Stomach (tissue), 8 donors: ENCODE measurements at regions not wholly inside any gene's neighbourhood (a gene's known extent, or its start where the extent isn't known, plus 50 kb on each side); places are given as distances from the start of the nearest gene placed in this dataset.
"Not testable (repeated sequence)": the region's sequence is repeated elsewhere in the genome, so short reads cannot be mapped to it uniquely, and the experiment has no call there.

Experiments
- DNase-seq, 2 donors: peaks; one replicate each; pipeline versions ENCODE4 v3.0.0 to v3.0.0-alpha.2; 2013 to 2019
- H3K27ac ChIP-seq, 5 donors: fragments of 200-600 bp in 4 of 5; sonication (generic) in 4 of 5; one replicate each; pipeline ENCODE4 v1.5.1; 2013 to 2019; ENCODE audit warnings: mild to moderate bottlenecking in 1 of 5, moderate library complexity in 1 of 5
- H3K27me3 ChIP-seq, 3 donors: fragments of 200-600 bp; sonication (generic); one replicate each; pipeline ENCODE4 v1.5.1; 2017 to 2019; ENCODE audit warnings: mixed run types in 1 of 3
- H3K36me3 ChIP-seq, 4 donors: fragments of 200-600 bp; sonication (generic); 1 replicate in 3 of 4; 2 replicates in 1 of 4; pipeline ENCODE4 v1.5.1; 2016 to 2019
- H3K4me1 ChIP-seq, 4 donors: fragments of 200-600 bp; sonication (generic); one replicate each; pipeline ENCODE4 v1.5.1; 2016 to 2019
- H3K4me3 ChIP-seq, 4 donors: fragments of 200-600 bp; sonication (generic) in 3 of 4; one replicate each; pipeline ENCODE4 v1.5.1; 2016 to 2019; ENCODE audit warnings: mild to moderate bottlenecking in 1 of 4
- H3K9me3 ChIP-seq, 4 donors: fragments of 200-600 bp; sonication (generic); one replicate each; pipeline ENCODE4 v1.5.1; 2016 to 2019
- CTCF ChIP-seq, 7 experiments: fragments of 450-650 bp in 4 of 7; fragments of 200-600 bp in 3 of 7; sonication (generic) in 3 of 7; IDR thresholded peaks; one replicate each; pipeline ENCODE4 v1.5.1; 2016 to 2019; ENCODE audit warnings: antibody characterized with exemption in 7 of 7, control low read depth in 2 of 7, mild to moderate bottlenecking in 1 of 7
- EP300 ChIP-seq: sonication (generic); formaldehyde crosslinking; IDR thresholded peaks from one replicate; pipeline ENCODE4 v1.6.1; 2017; ENCODE audit warnings: antibody characterized with exemption
- POLR2A ChIP-seq, 4 donors: fragments of 450-650 bp; IDR thresholded peaks; one replicate each; pipeline ENCODE4 v1.6.1; 2016; ENCODE audit warnings: antibody characterized with exemption in 4 of 4, control low read depth in 2 of 4, mild to moderate bottlenecking in 1 of 4, moderate library complexity in 1 of 4
- POLR2AphosphoS5 ChIP-seq, 3 donors: sonication (generic); formaldehyde crosslinking; IDR thresholded peaks; one replicate each; pipeline ENCODE4 v1.6.1; 2016; ENCODE audit warnings: antibody characterized with exemption in 3 of 3
- WGBS, 5 donors: extraction: QIAGEN DNeasy Blood & Tissue Kit in 3 of 5; methylation state at CpG; one replicate each; pipeline versions ENCODE4 v1.1.5 to v1.1.7; 2013 to 2018; 5-methylcytosine and 5-hydroxymethylcytosine counted together
- intact Hi-C: fragments of 100-400 bp; cut with DNase I; formaldehyde crosslinking; loops from one replicate; pipeline ENCODE4 v1.15.1; 2023; ENCODE audit warnings: low total_unique reads
- donor health status: healthy with polysubstance abuse.
- donor health status: Bipolar disorder and iron deficiency.
- donor health status: healthy.

GRCh38 chr9:64020696-64021491, 1264.1 kb downstream of the FOXD4L5 start:
- WGBS, 5 donors = 78 to 88% (median 81%) methylated on average over 28 to 46 of the region's 46 CpGs

GRCh38 chr9:64017666-64018065, 1267.3 kb downstream of the FOXD4L5 start:
- H3K27me3 ChIP-seq, DNase-seq, intact Hi-C loops, H3K4me3 ChIP-seq, H3K27ac ChIP-seq, H3K36me3 ChIP-seq, H3K4me1 ChIP-seq: not testable (repeated sequence)
- 39 to 64% (median 59%) methylated on average over 2 of the region's 2 CpGs for WGBS, 5 donors
- H3K9me3 ChIP-seq = peaks cover 0 to 31% (median 22%) of the 10 kb centered on the region in 4 donors

More at GRCh38 chr9:64020696-64021491, 1264.1 kb downstream of the FOXD4L5 start:
- H3K9me3 ChIP-seq = peaks cover 0 to 16% (median 9%) of the 10 kb centered on the region in 4 donors
- H3K27me3 ChIP-seq, H3K27ac ChIP-seq, DNase-seq, intact Hi-C loops, H3K4me1 ChIP-seq, H3K36me3 ChIP-seq, H3K4me3 ChIP-seq: not testable (repeated sequence)

- H3K36me3 ChIP-seq, H3K4me1 ChIP-seq, intact Hi-C loops, H3K27me3 ChIP-seq, DNase-seq, H3K27ac ChIP-seq: not testable (repeated sequence)
- peak overlapping the region in 2 of 4 donors; percentile 13 to 36 for H3K4me3 ChIP-seq
- peaks cover 0 to 31% (median 22%) of the 10 kb centered on the region in 4 donors for H3K9me3 ChIP-seq
- 46 to 73% (median 59%) methylated on average over 20 to 38 of the region's 46 CpGs for WGBS, 5 donors
Observed at GRCh38 chr9:64016845-64017406, 1268.1 kb downstream of the FOXD4L5 start.

GRCh38 chr9:64016246-64016645, 1268.8 kb downstream of the FOXD4L5 start:
- peaks cover 0 to 31% (median 21%) of the 10 kb centered on the region in 4 donors for H3K9me3 ChIP-seq
- intact Hi-C loops, H3K4me1 ChIP-seq, H3K36me3 ChIP-seq, H3K27ac ChIP-seq, H3K27me3 ChIP-seq, DNase-seq: not testable (repeated sequence)
- H3K4me3 ChIP-seq = peak overlapping the region in 2 of 4 donors; percentile 17 to 38
- 36 to 63% (median 50%) methylated on average over 17 to 31 of the region's 31 CpGs for WGBS, 5 donors

GRCh38 chr9:64015136-64015535, 1269.9 kb downstream of the FOXD4L5 start:
- WGBS, 5 donors = 72 to 85% (median 78%) methylated on average over 17 of the region's 17 CpGs
- no peak for DNase-seq
- H3K27me3 ChIP-seq = no peaks in the 10 kb centered on the region

GRCh38 chr9:64014386-64015091, 1270.5 kb downstream of the FOXD4L5 start:
- intact Hi-C loops, H3K27me3 ChIP-seq, H3K4me1 ChIP-seq, H3K27ac ChIP-seq, DNase-seq, H3K4me3 ChIP-seq, H3K36me3 ChIP-seq: not testable (repeated sequence)
- H3K9me3 ChIP-seq = peaks cover 0 to 23% (median 17%) of the 10 kb centered on the region in 4 donors
- 71 to 77% (median 76%) methylated on average over 32 of the region's 32 CpGs for WGBS, 5 donors

More at GRCh38 chr9:64015136-64015535, 1269.9 kb downstream of the FOXD4L5 start:
- Histone ChIP-seq H3K4me1 (no peaks in the 10 kb centered on the region), H3K27ac (no peak overlapping the region), H3K36me3 (no peaks in the 10 kb centered on the region), H3K4me3 (no peak overlapping the region), H3K9me3 (peaks cover 0 to 23% (median 17%) of the 10 kb centered on the region in 4 donors)
- intact Hi-C loops = no loop called here
- TF ChIP-seq EP300 (no peak), POLR2A (IDR thresholded peaks at IDR 0.05) (no peak), CTCF (IDR thresholded peaks at IDR 0.05) (no peak), POLR2AphosphoS5 (IDR thresholded peaks at IDR 0.05) (no peak)

- H3K36me3 ChIP-seq, H3K4me3 ChIP-seq, H3K27me3 ChIP-seq, H3K27ac ChIP-seq, intact Hi-C loops, H3K4me1 ChIP-seq, DNase-seq: not testable (repeated sequence)
- WGBS, 5 donors = 89 to 100% (median 98%) methylated on average over 1 of the region's 1 CpG
- peaks cover 0 to 23% (median 17%) of the 10 kb centered on the region in 4 donors for H3K9me3 ChIP-seq
Observed at GRCh38 chr9:64013122-64013521, 1271.9 kb downstream of the FOXD4L5 start.

- H3K27ac ChIP-seq, H3K4me1 ChIP-seq, H3K36me3 ChIP-seq, H3K4me3 ChIP-seq, intact Hi-C loops, H3K27me3 ChIP-seq, DNase-seq: not testable (repeated sequence)
- H3K9me3 ChIP-seq = peaks cover 0 to 23% (median 16%) of the 10 kb centered on the region in 4 donors
- WGBS, 5 donors = 60 to 84% (median 73%) methylated on average over 1 to 3 of the region's 3 CpGs; no CpG with 5 or more reads in 1 of the 5 donors
Observed at GRCh38 chr9:64012014-64012413, 1273.0 kb downstream of the FOXD4L5 start.

- H3K9me3 ChIP-seq, H3K27me3 ChIP-seq, H3K4me1 ChIP-seq, H3K4me3 ChIP-seq, intact Hi-C loops, H3K27ac ChIP-seq, H3K36me3 ChIP-seq, DNase-seq: not testable (repeated sequence)
- 77 to 82% (median 78%) methylated on average over 14 to 23 of the region's 23 CpGs for WGBS, 5 donors
Observed at GRCh38 chr9:63979741-63980140, 1305.3 kb downstream of the FOXD4L5 start.
